Testis (tissue), 2 donors: ENCODE measurements at regions not wholly inside any gene's neighbourhood (a gene's known extent, or its start where the extent isn't known, plus 50 kb on each side); places are given as distances from the start of the nearest gene placed in this dataset.

Experiments used
- POLR2A ChIP-seq: fragments of 450-650 bp; IDR thresholded peaks from one replicate; pipeline ENCODE4 v1.6.1; 2017; ENCODE audit warnings: antibody characterized with exemption, mild to moderate bottlenecking, moderate library complexity
- TF ChIP-seq, protein P1 (sequence below), 3 experiments: fragments of 450-650 bp in 2 of 3; fragments of 200-600 bp in 1 of 3; sonication (generic) in 1 of 3; IDR thresholded peaks; one replicate each; pipeline ENCODE4 v1.5.1; 2016 to 2019; ENCODE audit warnings: antibody characterized with exemption in 3 of 3, mild to moderate bottlenecking in 2 of 3, moderate library complexity in 1 of 3

- TF ChIP-seq, protein P1, sequence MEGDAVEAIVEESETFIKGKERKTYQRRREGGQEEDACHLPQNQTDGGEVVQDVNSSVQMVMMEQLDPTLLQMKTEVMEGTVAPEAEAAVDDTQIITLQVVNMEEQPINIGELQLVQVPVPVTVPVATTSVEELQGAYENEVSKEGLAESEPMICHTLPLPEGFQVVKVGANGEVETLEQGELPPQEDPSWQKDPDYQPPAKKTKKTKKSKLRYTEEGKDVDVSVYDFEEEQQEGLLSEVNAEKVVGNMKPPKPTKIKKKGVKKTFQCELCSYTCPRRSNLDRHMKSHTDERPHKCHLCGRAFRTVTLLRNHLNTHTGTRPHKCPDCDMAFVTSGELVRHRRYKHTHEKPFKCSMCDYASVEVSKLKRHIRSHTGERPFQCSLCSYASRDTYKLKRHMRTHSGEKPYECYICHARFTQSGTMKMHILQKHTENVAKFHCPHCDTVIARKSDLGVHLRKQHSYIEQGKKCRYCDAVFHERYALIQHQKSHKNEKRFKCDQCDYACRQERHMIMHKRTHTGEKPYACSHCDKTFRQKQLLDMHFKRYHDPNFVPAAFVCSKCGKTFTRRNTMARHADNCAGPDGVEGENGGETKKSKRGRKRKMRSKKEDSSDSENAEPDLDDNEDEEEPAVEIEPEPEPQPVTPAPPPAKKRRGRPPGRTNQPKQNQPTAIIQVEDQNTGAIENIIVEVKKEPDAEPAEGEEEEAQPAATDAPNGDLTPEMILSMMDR (IDR thresholded peaks at IDR 0.05) = no peak
- no peak for TF ChIP-seq POLR2A
Observed at GRCh38 chr5:130797303-130797702, 367.8 kb downstream of the HINT1 start.
